ENCODE measurements at regions not wholly inside any gene's neighbourhood (a gene's known extent, or its start where the extent isn't known, plus 50 kb on each side); places are given as distances from the start of the nearest gene placed in this dataset.
"Not testable (repeated sequence)": the region's sequence is repeated elsewhere in the genome, so short reads cannot be mapped to it uniquely, and the experiment has no call there.

DNA sequence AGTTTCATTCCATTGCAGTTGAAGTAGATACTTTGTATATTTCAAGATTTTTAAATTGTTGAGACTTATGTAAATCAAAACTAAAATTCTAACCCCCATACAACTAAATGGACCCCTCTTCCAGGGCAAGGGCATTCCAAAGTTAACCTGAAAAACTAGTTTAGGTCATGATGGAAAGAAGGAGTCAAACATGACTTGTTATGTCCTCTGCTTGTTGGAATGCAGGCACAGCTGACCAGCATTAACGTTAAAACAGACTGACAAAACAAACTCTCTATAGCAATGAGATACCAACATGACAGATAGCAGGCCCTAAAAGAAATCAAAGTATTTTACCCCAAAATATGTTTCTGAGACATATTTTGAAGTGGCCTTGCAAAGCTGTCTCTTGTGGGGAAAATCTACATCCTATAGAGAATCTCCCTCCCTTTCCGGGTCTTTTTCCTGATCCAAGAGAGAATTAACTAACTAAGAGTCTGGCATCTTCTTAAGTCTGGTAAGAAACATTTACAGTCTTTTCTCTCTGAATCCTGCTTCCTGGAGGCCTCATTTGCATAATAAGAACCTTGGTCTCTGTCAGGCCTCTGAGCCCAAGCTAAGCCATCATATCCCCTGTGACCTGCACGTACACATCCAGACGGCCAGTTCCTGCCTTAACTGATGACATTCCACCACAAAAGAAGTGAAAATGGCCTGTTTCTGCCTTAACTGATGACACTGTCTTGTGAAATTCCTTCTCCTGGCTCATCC lies 124.3 kb upstream of the ATXN1 start:
- no peak for DNase-seq (ENCODE audit: insufficient read length)
- FAIRE-seq: no peak
- TF ChIP-seq POLR2A (IDR thresholded peaks at IDR 0.05; ENCODE audit: low read depth, low read length) (no peak), TAF1 (IDR thresholded peaks at IDR 0.05; ENCODE audit: borderline replicate concordance, low read depth, low read length) (no peak), POLR2AphosphoS5 (IDR thresholded peaks at IDR 0.05; ENCODE audit: low read depth, low read length) (no peak)

DNA sequence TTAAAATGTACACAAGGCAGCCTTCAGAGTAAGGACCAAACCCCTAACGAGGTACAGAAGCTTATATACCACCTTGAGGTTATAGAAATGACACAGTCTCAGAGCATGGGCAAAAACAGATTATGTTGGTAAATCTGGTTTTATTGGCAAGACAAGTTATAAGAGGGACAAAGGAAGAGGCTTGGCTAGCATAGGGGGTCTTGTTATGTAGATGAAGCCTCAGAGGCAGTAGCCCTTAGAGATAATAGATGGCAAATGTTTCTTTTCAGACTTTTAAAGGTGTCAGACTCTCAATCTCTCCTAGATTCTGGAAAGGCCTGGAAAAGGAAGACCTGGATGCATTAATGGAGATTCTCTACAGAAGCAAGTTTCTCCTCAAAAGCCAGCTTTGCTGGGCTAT lies 123.3 kb upstream of the ATXN1 start:
- no peak for FAIRE-seq
- TF ChIP-seq TAF1 (IDR thresholded peaks at IDR 0.05; ENCODE audit: borderline replicate concordance, low read depth, low read length): no peak
- TF ChIP-seq POLR2AphosphoS5 (IDR thresholded peaks at IDR 0.05; ENCODE audit: low read depth, low read length): no peak
- no peak for TF ChIP-seq POLR2A (IDR thresholded peaks at IDR 0.05; ENCODE audit: low read depth, low read length)

DNA sequence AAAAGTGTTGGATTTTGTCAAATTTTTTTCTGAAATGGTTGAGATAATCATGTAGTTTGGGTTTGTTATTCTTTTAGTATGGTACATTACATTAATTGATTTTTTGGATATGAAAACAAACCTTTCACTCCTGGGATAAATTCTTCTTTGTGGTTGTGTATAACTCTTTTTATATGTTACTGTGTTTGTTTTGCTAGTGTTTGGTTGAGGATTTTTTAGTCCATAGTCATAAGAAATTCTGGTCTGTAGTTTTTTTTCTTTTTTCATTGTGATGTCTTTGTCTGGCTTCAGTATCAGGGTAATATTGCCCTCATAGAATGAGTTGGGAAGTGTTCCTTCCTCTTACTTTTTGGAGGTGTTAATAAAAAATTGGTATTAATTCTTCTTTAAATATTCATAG lies 122.2 kb upstream of the ATXN1 start:
- FAIRE-seq (no peak), DNase-seq (ENCODE audit: insufficient read length) (no peak)
- TF ChIP-seq POLR2A (IDR thresholded peaks at IDR 0.05; ENCODE audit: low read depth, low read length): no peak
- no peak for TF ChIP-seq POLR2AphosphoS5 (IDR thresholded peaks at IDR 0.05; ENCODE audit: low read depth, low read length)
- no peak for TF ChIP-seq TAF1 (IDR thresholded peaks at IDR 0.05; ENCODE audit: borderline replicate concordance, low read depth, low read length)

More for the DNA sequence above, 123.3 kb upstream of the ATXN1 start:
- no peak for DNase-seq (ENCODE audit: insufficient read length)

DNA sequence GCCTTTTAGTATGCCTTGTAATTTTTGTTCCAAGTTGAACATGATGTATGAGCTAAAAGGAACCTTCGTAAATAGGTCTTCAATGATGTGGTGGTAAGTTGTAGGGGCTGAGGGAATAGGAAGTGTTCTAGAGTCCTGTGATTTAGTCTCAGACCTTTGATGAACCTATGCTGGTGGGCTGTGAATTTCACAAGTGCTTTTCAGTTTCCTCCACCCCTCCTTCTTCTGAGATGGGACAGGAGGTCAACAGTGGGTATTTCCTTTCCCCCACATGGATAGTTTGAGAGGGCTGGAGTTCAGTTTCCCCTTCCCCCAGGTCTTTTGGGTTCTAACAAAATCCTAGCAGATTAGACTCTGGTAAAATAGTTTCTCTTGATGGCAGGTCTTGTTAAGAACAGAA lies 121.0 kb upstream of the ATXN1 start:
- FAIRE-seq (no peak), DNase-seq (ENCODE audit: insufficient read length) (no peak)
- TF ChIP-seq TAF1 (IDR thresholded peaks at IDR 0.05; ENCODE audit: borderline replicate concordance, low read depth, low read length) (no peak), POLR2A (IDR thresholded peaks at IDR 0.05; ENCODE audit: low read depth, low read length) (no peak), POLR2AphosphoS5 (IDR thresholded peaks at IDR 0.05; ENCODE audit: low read depth, low read length) (no peak)

DNA sequence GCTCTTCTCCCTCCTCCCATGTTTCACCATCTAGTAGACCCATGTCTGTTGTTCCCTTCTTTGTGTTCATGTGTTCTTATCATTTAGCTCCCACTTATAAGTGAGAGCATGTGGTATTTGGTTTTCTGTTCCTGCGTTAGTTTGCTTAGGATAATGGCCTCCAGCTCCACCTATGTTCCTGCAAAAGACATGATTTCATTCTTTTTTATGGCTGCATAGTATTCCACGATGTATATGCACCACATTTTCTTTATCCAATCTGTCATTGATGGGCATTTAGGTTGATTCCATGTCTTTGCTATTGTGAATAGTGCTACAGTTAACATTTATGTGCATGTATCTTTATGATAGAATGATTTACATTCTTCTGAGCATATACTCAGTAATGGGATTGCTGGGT lies 115.6 kb upstream of the ATXN1 start:
- FAIRE-seq: not testable (repeated sequence)

DNA sequence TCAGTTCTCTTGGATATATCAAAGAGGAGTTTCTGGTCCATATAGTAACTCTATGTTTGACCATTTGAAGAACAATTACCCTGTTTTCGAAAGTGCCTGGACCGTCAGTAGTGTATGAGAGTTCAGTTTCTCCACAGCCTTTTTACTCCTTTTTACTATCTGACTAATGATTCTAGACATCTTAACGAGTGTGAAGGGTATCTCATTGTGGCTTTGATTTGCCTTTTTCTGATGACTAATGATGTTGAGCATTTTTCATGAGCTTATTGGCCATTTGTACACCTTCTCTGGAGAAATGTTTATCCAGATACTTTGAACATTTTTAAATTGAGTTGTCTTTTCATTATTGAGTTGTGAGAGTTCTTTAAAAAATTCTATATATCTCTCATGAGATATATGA lies 114.9 kb upstream of the ATXN1 start:
- FAIRE-seq (no peak), DNase-seq (ENCODE audit: insufficient read length) (no peak)
- TF ChIP-seq TAF1 (IDR thresholded peaks at IDR 0.05; ENCODE audit: borderline replicate concordance, low read depth, low read length) (no peak), POLR2A (IDR thresholded peaks at IDR 0.05; ENCODE audit: low read depth, low read length) (no peak), POLR2AphosphoS5 (IDR thresholded peaks at IDR 0.05; ENCODE audit: low read depth, low read length) (no peak)

More for the DNA sequence above, 115.6 kb upstream of the ATXN1 start:
- DNase-seq (ENCODE audit: insufficient read length): not testable (repeated sequence)

DNA sequence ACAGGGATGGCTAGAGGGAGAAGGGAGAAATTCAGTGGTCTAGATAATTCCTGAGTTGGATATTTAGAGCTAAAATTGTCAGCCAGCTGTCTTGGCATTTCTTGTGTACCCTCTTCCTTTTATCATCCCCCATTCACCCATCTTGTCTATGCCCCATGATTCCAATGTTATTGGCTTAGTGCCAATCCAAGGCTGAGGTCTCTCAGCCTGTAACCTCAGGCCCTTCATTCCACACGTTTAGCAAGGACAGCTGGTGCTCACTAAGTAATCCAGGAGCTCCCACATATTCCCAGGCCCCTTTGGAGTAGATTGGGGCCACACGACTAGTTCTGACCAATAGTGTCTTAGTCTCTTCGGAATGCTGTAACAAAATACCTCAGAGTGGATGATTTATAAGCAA lies 112.4 kb upstream of the ATXN1 start:
- TF ChIP-seq POLR2A (IDR thresholded peaks at IDR 0.05; ENCODE audit: low read depth, low read length): no peak
- DNase-seq (ENCODE audit: insufficient read length) (no peak), FAIRE-seq (no peak)

DNA sequence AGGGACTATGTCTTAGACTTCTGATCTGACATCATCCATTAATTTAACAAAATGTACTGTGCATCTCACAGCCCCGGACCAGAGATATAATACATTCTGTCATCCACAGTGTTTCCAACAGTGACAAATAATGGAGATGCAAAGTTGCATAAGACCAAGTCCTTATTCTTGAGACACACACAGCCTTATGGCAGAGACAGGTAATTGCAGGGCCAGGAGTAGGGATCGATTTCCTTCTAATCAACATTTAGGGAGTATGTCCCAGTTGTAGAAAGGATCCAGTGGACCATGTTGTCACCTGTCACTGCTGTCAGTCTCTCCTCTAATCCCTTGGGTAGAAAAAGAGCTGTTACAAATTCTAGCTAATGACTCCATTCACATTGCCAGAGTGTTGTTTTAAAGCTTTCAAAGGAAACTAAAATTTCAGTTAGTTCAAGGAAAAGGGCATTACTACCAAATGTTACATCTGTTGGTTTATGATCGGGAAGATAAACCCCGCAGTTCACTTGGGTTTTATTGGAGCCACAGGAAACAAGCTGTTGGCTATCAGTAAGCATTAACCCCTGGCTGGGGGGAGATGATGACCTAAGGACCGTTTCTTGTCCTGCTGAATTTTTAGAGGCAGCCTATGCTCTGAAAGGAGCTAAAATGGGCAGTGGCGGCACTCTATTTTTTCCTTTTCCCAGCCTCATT lies 111.4 kb upstream of the ATXN1 start:
- no peak for DNase-seq (ENCODE audit: insufficient read length)
- no peak for FAIRE-seq
- TF ChIP-seq POLR2AphosphoS5 (IDR thresholded peaks at IDR 0.05; ENCODE audit: low read depth, low read length): no peak
- TF ChIP-seq TAF1 (IDR thresholded peaks at IDR 0.05; ENCODE audit: borderline replicate concordance, low read depth, low read length): no peak
- no peak for TF ChIP-seq POLR2A (IDR thresholded peaks at IDR 0.05; ENCODE audit: low read depth, low read length)

DNA sequence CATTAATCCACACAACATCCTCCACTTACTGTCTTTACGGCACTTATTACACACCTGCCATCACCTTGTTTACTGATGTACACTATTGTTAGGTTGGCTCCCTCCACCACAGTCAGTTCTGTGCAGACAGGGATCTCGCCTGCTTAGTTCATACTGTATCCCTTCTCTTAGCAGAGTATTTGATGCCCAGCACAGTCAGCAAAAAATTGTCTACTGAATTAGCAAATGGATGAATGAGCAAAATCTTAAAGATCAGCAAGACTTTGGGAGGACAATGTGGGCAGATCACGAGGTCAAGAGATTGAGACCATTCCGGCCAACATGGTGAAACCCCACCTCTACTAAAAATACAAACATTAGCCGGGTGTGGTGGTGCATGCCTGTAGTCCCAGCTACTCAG lies 109.8 kb upstream of the ATXN1 start:
- TF ChIP-seq POLR2A (IDR thresholded peaks at IDR 0.05; ENCODE audit: low read depth, low read length) (no peak), TAF1 (IDR thresholded peaks at IDR 0.05; ENCODE audit: borderline replicate concordance, low read depth, low read length) (no peak), POLR2AphosphoS5 (IDR thresholded peaks at IDR 0.05; ENCODE audit: low read depth, low read length) (no peak)
- FAIRE-seq (no peak), DNase-seq (ENCODE audit: insufficient read length) (no peak)

DNA sequence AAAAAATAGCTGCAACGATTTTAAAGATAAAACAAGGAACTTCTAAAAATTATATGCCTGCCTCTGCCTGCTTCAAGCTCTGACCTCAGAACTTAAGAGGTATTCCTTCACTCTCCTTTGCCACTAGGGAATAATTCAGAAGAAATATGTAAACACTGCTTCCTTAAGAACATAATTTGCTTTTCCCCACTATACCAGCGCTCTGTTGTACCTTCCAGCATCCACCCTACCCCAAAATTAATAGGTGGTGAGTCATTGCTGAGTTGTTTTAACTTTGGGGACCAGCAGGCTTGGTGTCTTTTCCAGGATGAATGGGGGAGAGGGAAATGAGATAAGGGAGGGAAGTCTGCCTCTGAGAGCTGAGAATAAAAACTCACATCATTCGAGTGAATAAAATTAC lies 107.7 kb upstream of the ATXN1 start:
- TF ChIP-seq POLR2AphosphoS5 (IDR thresholded peaks at IDR 0.05; ENCODE audit: low read depth, low read length) (no peak), POLR2A (IDR thresholded peaks at IDR 0.05; ENCODE audit: low read depth, low read length) (no peak), TAF1 (IDR thresholded peaks at IDR 0.05; ENCODE audit: borderline replicate concordance, low read depth, low read length) (no peak)
- FAIRE-seq (no peak), DNase-seq (ENCODE audit: insufficient read length) (no peak)

DNA sequence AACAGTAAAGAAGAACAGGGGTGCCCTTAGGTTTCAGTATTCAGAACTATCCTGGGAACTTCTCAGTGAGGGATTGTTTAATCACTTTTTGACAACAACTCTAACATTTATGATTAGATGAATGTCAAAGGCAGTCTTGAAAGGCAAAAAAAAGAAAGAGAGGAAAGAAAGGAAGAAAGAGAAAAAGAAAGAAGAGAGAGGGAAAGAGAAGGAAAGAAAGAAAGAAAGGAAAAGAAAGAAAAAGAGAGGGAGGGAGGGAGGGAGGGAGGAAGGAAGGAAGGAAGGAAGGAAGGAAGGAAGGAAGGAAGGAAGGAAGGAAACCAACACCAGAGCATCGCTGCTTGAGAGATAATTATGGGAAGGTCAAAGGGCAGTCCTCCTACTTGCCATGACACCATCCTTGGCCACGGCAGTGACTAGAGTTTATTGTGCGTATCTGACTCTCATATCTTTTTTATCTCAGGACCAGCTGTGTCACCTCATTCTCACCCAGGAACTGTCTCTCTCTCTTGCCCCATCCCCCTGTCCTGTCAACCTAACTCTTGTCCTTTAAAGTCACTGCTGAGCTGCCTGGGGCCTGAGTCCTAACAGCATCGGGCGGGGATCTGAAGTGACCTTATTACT lies 96.8 kb upstream of the ATXN1 start:
- TF ChIP-seq TAF1 (IDR thresholded peaks at IDR 0.05; ENCODE audit: borderline replicate concordance, low read depth, low read length) (no peak), POLR2AphosphoS5 (IDR thresholded peaks at IDR 0.05; ENCODE audit: low read depth, low read length) (no peak), POLR2A (IDR thresholded peaks at IDR 0.05; ENCODE audit: low read depth, low read length) (no peak)
- no peak for DNase-seq (ENCODE audit: insufficient read length)
- FAIRE-seq: no peak

DNA sequence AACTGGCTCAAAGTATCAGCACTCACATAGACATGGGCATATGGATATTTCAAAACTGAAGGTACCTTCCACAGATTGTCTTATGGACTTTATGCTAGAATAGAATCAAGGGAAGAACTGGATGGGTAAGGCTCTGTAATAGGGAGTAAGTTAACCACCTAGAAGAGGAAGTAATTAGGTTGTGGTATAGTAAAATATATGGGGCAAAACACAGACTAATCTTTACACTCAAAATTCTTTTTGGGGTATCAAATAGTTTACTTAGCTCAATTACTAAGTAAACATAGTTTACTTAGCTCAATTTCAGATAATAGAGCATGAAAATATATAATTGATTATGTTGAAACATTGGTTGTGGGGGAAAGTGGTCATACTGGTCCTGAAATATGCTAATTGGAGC lies 94.2 kb upstream of the ATXN1 start:
- FAIRE-seq (no peak), DNase-seq (ENCODE audit: insufficient read length) (no peak)
- no peak for TF ChIP-seq TAF1 (IDR thresholded peaks at IDR 0.05; ENCODE audit: borderline replicate concordance, low read depth, low read length)
- no peak for TF ChIP-seq POLR2A (IDR thresholded peaks at IDR 0.05; ENCODE audit: low read depth, low read length)
- TF ChIP-seq POLR2AphosphoS5 (IDR thresholded peaks at IDR 0.05; ENCODE audit: low read depth, low read length): no peak
